SK-N-SH (cell line): ENCODE measurements at regions not wholly inside any gene's neighbourhood (a gene's known extent, or its start where the extent isn't known, plus 50 kb on each side); places are given as distances from the start of the nearest gene placed in this dataset.

ENCODE experiments used
- CTCF ChIP-seq: fragments of 200-600 bp; sonication (generic); IDR thresholded peaks from 2 replicates; pipeline ENCODE4 v1.6.1; 2017; ENCODE audit warnings: antibody characterized with exemption, mild to moderate bottlenecking, moderate library complexity
- EP300 ChIP-seq, 2 experiments: IDR thresholded peaks; 2 replicates each; pipeline versions ENCODE4 v1.4.0 to v1.6.1; 2012; ENCODE audit warnings: borderline replicate concordance in 1 of 2, low read depth in 1 of 2, low read length in 1 of 2
- MEF2A ChIP-seq: IDR thresholded peaks from 2 replicates; pipeline ENCODE4 v1.4.0; 2012; ENCODE audit warnings: low read depth, borderline replicate concordance
- SIN3A ChIP-seq: IDR thresholded peaks from 2 replicates; pipeline ENCODE4 v1.6.1; 2012; ENCODE audit warnings: low read depth, mild to moderate bottlenecking, low read length, moderate library complexity, borderline replicate concordance
- TCF12 ChIP-seq: IDR thresholded peaks from 2 replicates; pipeline ENCODE4 v1.4.0; 2012

- TF ChIP-seq EP300 (IDR thresholded peaks at IDR 0.05; ENCODE audit: borderline replicate concordance in 1 of 2, low read depth in 1 of 2, low read length in 1 of 2) = no peak
- TF ChIP-seq CTCF = no peak
- TF ChIP-seq MEF2A = no peak
- TF ChIP-seq TCF12 = no peak
- TF ChIP-seq SIN3A = no peak
Measured at GRCh38 chr13:47764817-47765216, 236.3 kb downstream of the SUCLA2 start.
